GM21825 (cell line): ENCODE measurements at regions not wholly inside any gene's neighbourhood (a gene's known extent, or its start where the extent isn't known, plus 50 kb on each side); places are given as distances from the start of the nearest gene placed in this dataset.
"Not testable (repeated sequence)": the region's sequence is repeated elsewhere in the genome, so short reads cannot be mapped to it uniquely, and the experiment has no call there.

ENCODE experiments used
- ATAC-seq: cut with Tn5 transposase; IDR thresholded peaks from one replicate; pipeline ENCODE4 v1.9.1; 2021; ENCODE audit warnings: mild to moderate bottlenecking, moderate library complexity; ENCODE audit not compliant: unreplicated experiment

- no peak for ATAC-seq
Observed at GRCh38 chr9:106479679-106480078, 383.3 kb upstream of the ZNF462 start.

GRCh38 chr9:106481013-106481609 lies 381.9 kb upstream of the ZNF462 start:
- ATAC-seq = no peak

GRCh38 chr9:106482733-106483132 lies 380.2 kb upstream of the ZNF462 start:
- ATAC-seq = no peak

GRCh38 chr9:106486685-106487084 lies 376.3 kb upstream of the ZNF462 start:
- no peak for ATAC-seq

GRCh38 chr9:106487266-106487665 lies 375.7 kb upstream of the ZNF462 start:
- no peak for ATAC-seq

- ATAC-seq = not testable (repeated sequence)
Observed at GRCh38 chr9:106492126-106492525, 370.8 kb upstream of the ZNF462 start.

GRCh38 chr9:106500171-106500570 lies 362.8 kb upstream of the ZNF462 start:
- ATAC-seq = no peak

- ATAC-seq = not testable (repeated sequence)
Observed at GRCh38 chr9:106501210-106501609, 361.8 kb upstream of the ZNF462 start.

GRCh38 chr9:106502930-106503329 lies 360.0 kb upstream of the ZNF462 start:
- ATAC-seq = no peak

- no peak for ATAC-seq
Observed at GRCh38 chr9:106503759-106504158, 359.2 kb upstream of the ZNF462 start.

GRCh38 chr9:106526716-106527204 lies 336.2 kb upstream of the ZNF462 start:
- ATAC-seq = no peak

- ATAC-seq = no peak
Observed at GRCh38 chr9:106528158-106528557, 334.8 kb upstream of the ZNF462 start.

- no peak for ATAC-seq
Observed at GRCh38 chr9:106529616-106530015, 333.4 kb upstream of the ZNF462 start.

GRCh38 chr9:106531491-106531890 lies 331.5 kb upstream of the ZNF462 start:
- no peak for ATAC-seq

- ATAC-seq = no peak
Observed at GRCh38 chr9:106532306-106533015, 330.5 kb upstream of the ZNF462 start.

- no peak for ATAC-seq
Observed at GRCh38 chr9:106534800-106535199, 328.2 kb upstream of the ZNF462 start.

- ATAC-seq = no peak
Observed at GRCh38 chr9:106535439-106535838, 327.5 kb upstream of the ZNF462 start.

- no peak for ATAC-seq
Observed at GRCh38 chr9:106557996-106558667, 304.8 kb upstream of the ZNF462 start.

- no peak for ATAC-seq
Observed at GRCh38 chr9:106560540-106560939, 302.4 kb upstream of the ZNF462 start.

- no peak for ATAC-seq
Observed at GRCh38 chr9:106575823-106576222, 287.1 kb upstream of the ZNF462 start.

- no peak for ATAC-seq
Observed at GRCh38 chr9:106576232-106576760, 286.7 kb upstream of the ZNF462 start.

- ATAC-seq = no peak
Observed at GRCh38 chr9:106577121-106577520, 285.8 kb upstream of the ZNF462 start.
